Osteoblast (primary cell): ENCODE measurements at regions not wholly inside any gene's neighbourhood (a gene's known extent, or its start where the extent isn't known, plus 50 kb on each side); places are given as distances from the start of the nearest gene placed in this dataset.

Source experiments
- DNase-seq: peaks from one replicate; pipeline ENCODE4 v3.0.0; 2011; ENCODE audit warnings: low spot score, mixed read lengths; ENCODE audit not compliant: insufficient read length; ENCODE audit errors: missing footprints
- H2AFZ ChIP-seq: 2 replicates; pipeline ENCODE4 v1.6.0; 2011; ENCODE audit warnings: mild to moderate bottlenecking, low read length
- H3K27ac ChIP-seq: 2 replicates; pipeline ENCODE4 v1.5.1; 2011; ENCODE audit warnings: mild to moderate bottlenecking, low read depth, low read length, moderate library complexity
- H3K27me3 ChIP-seq: 2 replicates; pipeline ENCODE4 v1.6.0; 2012; ENCODE audit warnings: mild to moderate bottlenecking, control low read depth, inconsistent platforms, low read length, moderate library complexity; ENCODE audit not compliant: insufficient read depth
- H3K36me3 ChIP-seq: 2 replicates; pipeline ENCODE4 v1.5.1; 2011; ENCODE audit warnings: mild to moderate bottlenecking, low read length, control low read depth, moderate library complexity; ENCODE audit not compliant: insufficient read depth
- H3K4me1 ChIP-seq: 2 replicates; pipeline ENCODE4 v1.5.1; 2011; ENCODE audit warnings: mild to moderate bottlenecking, low read length, control low read depth, moderate library complexity; ENCODE audit not compliant: insufficient read depth
- H3K4me2 ChIP-seq: 2 replicates; pipeline ENCODE4 v1.6.0; 2011; ENCODE audit warnings: mild to moderate bottlenecking, low read length; ENCODE audit not compliant: insufficient read depth
- H3K4me3 ChIP-seq: fragments of 200-600 bp; sonication (generic); 3 replicates; pipeline ENCODE4 v1.5.1; 2012; ENCODE audit warnings: mild to moderate bottlenecking, low read length, inconsistent platforms; ENCODE audit not compliant: insufficient read depth
- H3K79me2 ChIP-seq: 2 replicates; pipeline ENCODE4 v1.6.0; 2012; ENCODE audit warnings: mild to moderate bottlenecking, low read length, control low read depth, inconsistent platforms; ENCODE audit not compliant: insufficient read depth
- H3K9me3 ChIP-seq: 2 replicates; pipeline ENCODE4 v1.5.1; 2011; ENCODE audit warnings: low read depth, low read length, control low read depth
- H4K20me1 ChIP-seq: 2 replicates; pipeline ENCODE4 v1.6.0; 2012; ENCODE audit warnings: mild to moderate bottlenecking, low read length, control low read depth; ENCODE audit not compliant: insufficient read depth
- CTCF ChIP-seq: IDR thresholded peaks from 2 replicates; pipeline ENCODE4 v1.5.1; 2011; ENCODE audit warnings: mild to moderate bottlenecking, low read depth, low read length, moderate library complexity; ENCODE audit errors: extremely low read depth

GRCh38 chr5:8894031-8894430, 651.8 kb downstream of the SEMA5A start:
- H3K9me3 ChIP-seq: no peaks in the 10 kb centered on the region
- TF ChIP-seq CTCF: no peak
- DNase-seq: no peak
- no peaks in the 10 kb centered on the region for H3K4me1 ChIP-seq
- no peak overlapping the region for H3K4me3 ChIP-seq
- no peak overlapping the region for H3K4me2 ChIP-seq
- H4K20me1 ChIP-seq: no peaks in the 10 kb centered on the region
- H3K79me2 ChIP-seq: no peaks in the 10 kb centered on the region
- H3K27me3 ChIP-seq: no peaks in the 10 kb centered on the region
- no peak overlapping the region for H3K27ac ChIP-seq
- no peaks in the 10 kb centered on the region for H3K36me3 ChIP-seq
- H2AFZ ChIP-seq: no peak overlapping the region

- Histone ChIP-seq H3K9me3 (no peaks in the 10 kb centered on the region), H3K4me2 (no peak overlapping the region), H3K4me1 (no peaks in the 10 kb centered on the region), H3K27ac (no peak overlapping the region), H3K27me3 (no peaks in the 10 kb centered on the region), H4K20me1 (no peaks in the 10 kb centered on the region), H3K79me2 (no peaks in the 10 kb centered on the region), H3K36me3 (no peaks in the 10 kb centered on the region), H3K4me3 (no peak overlapping the region), H2AFZ (no peak overlapping the region)
- DNase-seq: no peak
- TF ChIP-seq CTCF: no peak
Measured at GRCh38 chr5:8895062-8895461, 650.8 kb downstream of the SEMA5A start.

GRCh38 chr5:8895599-8895998, 650.3 kb downstream of the SEMA5A start:
- H3K9me3 ChIP-seq: no peaks in the 10 kb centered on the region
- no peak for TF ChIP-seq CTCF
- H4K20me1 ChIP-seq: no peaks in the 10 kb centered on the region
- no peak overlapping the region for H3K4me2 ChIP-seq
- no peak overlapping the region for H2AFZ ChIP-seq
- H3K27me3 ChIP-seq: no peaks in the 10 kb centered on the region
- H3K79me2 ChIP-seq: no peaks in the 10 kb centered on the region
- DNase-seq: no peak
- H3K27ac ChIP-seq: no peak overlapping the region
- H3K36me3 ChIP-seq: no peaks in the 10 kb centered on the region
- H3K4me1 ChIP-seq: no peaks in the 10 kb centered on the region
- no peak overlapping the region for H3K4me3 ChIP-seq

- H3K79me2 ChIP-seq: no peaks in the 10 kb centered on the region
- TF ChIP-seq CTCF: no peak
- no peak overlapping the region for H2AFZ ChIP-seq
- no peak overlapping the region for H3K27ac ChIP-seq
- no peaks in the 10 kb centered on the region for H4K20me1 ChIP-seq
- H3K36me3 ChIP-seq: no peaks in the 10 kb centered on the region
- no peak overlapping the region for H3K4me3 ChIP-seq
- H3K9me3 ChIP-seq: no peaks in the 10 kb centered on the region
- no peaks in the 10 kb centered on the region for H3K4me1 ChIP-seq
- no peak for DNase-seq
- H3K27me3 ChIP-seq: no peaks in the 10 kb centered on the region
- no peak overlapping the region for H3K4me2 ChIP-seq
Measured at GRCh38 chr5:8897316-8897715, 648.6 kb downstream of the SEMA5A start.
